ENCODE measurements at regions not wholly inside any gene's neighbourhood (a gene's known extent, or its start where the extent isn't known, plus 50 kb on each side); places are given as distances from the start of the nearest gene placed in this dataset.

GRCh38 chr11:80157447-80157846, 716.6 kb upstream of the TENM4 start:
- DNase-seq (ENCODE audit: low read depth in 1 of 2, low spot score in 1 of 2): no peak
- Histone ChIP-seq H3K27ac (no peak overlapping the region), H3K9me3 (no peaks in the 10 kb centered on the region), H3K4me2 (no peak overlapping the region), H3K4me1 (no peaks in the 10 kb centered on the region), H3K4me3 (no peak overlapping the region)
- TF ChIP-seq MYC (IDR thresholded peaks at IDR 0.05; ENCODE audit: borderline replicate concordance, low read length): no peak
- TF ChIP-seq ZSCAN20 (CRISPR knock-in tag; IDR thresholded peaks at IDR 0.05): no peak
- TF ChIP-seq RNF2 (IDR thresholded peaks at IDR 0.05; ENCODE audit: borderline replicate concordance, low read depth): no peak
- TF ChIP-seq HOXB13 (CRISPR knock-in tag; IDR thresholded peaks at IDR 0.05; ENCODE audit: low read depth): no peak
- no peak for TF ChIP-seq KDM1A (IDR thresholded peaks at IDR 0.05; ENCODE audit: low read depth)
- no peak for TF ChIP-seq ZNF302 (CRISPR knock-in tag; IDR thresholded peaks at IDR 0.05)
- TF ChIP-seq PBX3 (IDR thresholded peaks at IDR 0.05): no peak
- no peak for TF ChIP-seq BCL3 (IDR thresholded peaks at IDR 0.05)
- no peak for TF ChIP-seq CEBPB (IDR thresholded peaks at IDR 0.05)
- TF ChIP-seq HEYL (CRISPR knock-in tag; IDR thresholded peaks at IDR 0.05): no peak
- no peak for TF ChIP-seq ESRRA (IDR thresholded peaks at IDR 0.05; ENCODE audit: borderline replicate concordance, low read length)
- TF ChIP-seq E2F6 (IDR thresholded peaks at IDR 0.05; ENCODE audit: borderline replicate concordance, low read depth): no peak
- TF ChIP-seq POLR2A (IDR thresholded peaks at IDR 0.05; ENCODE audit: low read length): no peak
- no peak for TF ChIP-seq TP53 (CRISPR knock-in tag; IDR thresholded peaks at IDR 0.05)
- no peak for TF ChIP-seq MAFK (IDR thresholded peaks at IDR 0.05; ENCODE audit: partially characterized antibody)
- no peak for TF ChIP-seq RFX5 (IDR thresholded peaks at IDR 0.05)
- no peak for TF ChIP-seq HOXB5 (CRISPR knock-in tag; IDR thresholded peaks at IDR 0.05)
- no peak for TF ChIP-seq FOXS1 (CRISPR knock-in tag; IDR thresholded peaks at IDR 0.05)
- no peak for ATAC-seq
- ChIA-PET POLR2A (no interaction called here), CTCF (interaction anchor here (2.3 kb wide), 1 partner anchor 1512 kb away, joined by 10 read pairs; no protein-coding TSS in a partner anchor)
- FAIRE-seq: no peak
- 2% methylated on average over 3 of the region's 3 CpGs for WGBS (ENCODE audit: missing lambda C conversion rate)

- POLR2A ChIA-PET: no interaction called here
- CTCF ChIA-PET: interaction anchor here (1.0 to 2.3 kb wide), 3 partner anchors 10 to 1510 kb away, joined by 3 to 10 read pairs (median 6); no protein-coding TSS in a partner anchor
- TF ChIP-seq HOXA7 (CRISPR knock-in tag; IDR thresholded peaks at IDR 0.05): no peak
- no peak for TF ChIP-seq USF2 (IDR thresholded peaks at IDR 0.05)
- TF ChIP-seq SMC3 (IDR thresholded peaks at IDR 0.05): no peak
- no peak for TF ChIP-seq ELK1 (IDR thresholded peaks at IDR 0.05; ENCODE audit: low read depth, low read length)
- no peak for TF ChIP-seq HEYL (CRISPR knock-in tag; IDR thresholded peaks at IDR 0.05)
- no peak for TF ChIP-seq HOXB5 (CRISPR knock-in tag; IDR thresholded peaks at IDR 0.05)
- no peak for TF ChIP-seq RAD21 (conservative IDR thresholded peaks at IDR 0.05 in 1 of 2, IDR thresholded peaks at IDR 0.05 in 1 of 2)
- no peak for TF ChIP-seq EHF (CRISPR knock-in tag; IDR thresholded peaks at IDR 0.05)
- TF ChIP-seq PBX3 (IDR thresholded peaks at IDR 0.05): no peak
- no peak for TF ChIP-seq CTCF (IDR thresholded peaks at IDR 0.05)
- TF ChIP-seq RARB (CRISPR knock-in tag; IDR thresholded peaks at IDR 0.05): no peak
- TF ChIP-seq REST (IDR thresholded peaks at IDR 0.05): no peak
- no peak for FAIRE-seq
- no peak overlapping the region for H3K27ac ChIP-seq
- WGBS (ENCODE audit: missing lambda C conversion rate): 0% methylated on average over 1 of the region's 1 CpG
- DNase-seq (ENCODE audit: low read depth in 1 of 2, low spot score in 1 of 2): no peak
- H3K4me2 ChIP-seq: no peak overlapping the region
- no peak overlapping the region for H3K4me3 ChIP-seq
- no peaks in the 10 kb centered on the region for H3K9me3 ChIP-seq
- H3K4me1 ChIP-seq: no peaks in the 10 kb centered on the region
- ATAC-seq: no peak
Measured at GRCh38 chr11:80156062-80156461, 715.2 kb upstream of the TENM4 start.
